ENCODE measurements at regions not wholly inside any gene's neighbourhood (a gene's known extent, or its start where the extent isn't known, plus 50 kb on each side); places are given as distances from the start of the nearest gene placed in this dataset.

GRCh38 chr2:3099860-3100234 is 277.8 kb downstream of the EIPR1 start:
- DNase-seq: no peak

DNA sequence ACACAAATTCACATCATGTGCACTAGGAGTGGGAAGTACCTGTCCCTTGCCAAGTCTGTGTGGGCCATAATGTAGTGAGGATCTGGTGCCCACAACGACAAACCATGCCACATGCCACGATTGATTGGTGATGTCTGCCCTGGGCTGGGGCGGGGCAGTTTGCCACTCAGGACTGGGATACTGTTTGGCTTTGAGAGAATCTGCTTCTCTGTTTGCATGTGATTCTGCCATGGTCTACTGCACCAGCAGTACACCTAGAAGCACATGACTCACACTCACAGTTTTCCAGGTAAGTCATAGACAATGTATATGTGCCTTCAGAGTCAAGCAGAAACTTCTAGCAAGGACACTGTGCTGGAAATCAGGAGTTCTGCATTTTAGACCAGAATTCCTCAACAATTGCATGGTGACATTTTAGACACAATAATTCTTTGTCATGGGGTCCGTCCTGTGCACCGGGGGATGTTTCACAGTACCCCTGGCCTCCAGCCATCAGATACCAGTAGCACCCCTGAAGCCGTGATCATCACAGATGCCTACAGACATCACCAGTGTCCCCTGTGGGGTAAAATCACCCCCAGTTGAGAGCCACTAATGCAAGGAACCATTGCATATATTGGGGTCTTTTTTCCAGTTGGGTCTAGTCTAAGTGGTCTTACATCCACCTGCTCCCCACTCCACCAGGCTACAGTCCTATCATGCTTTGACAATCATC is 278.3 kb downstream of the EIPR1 start:
- no peak for DNase-seq

DNA sequence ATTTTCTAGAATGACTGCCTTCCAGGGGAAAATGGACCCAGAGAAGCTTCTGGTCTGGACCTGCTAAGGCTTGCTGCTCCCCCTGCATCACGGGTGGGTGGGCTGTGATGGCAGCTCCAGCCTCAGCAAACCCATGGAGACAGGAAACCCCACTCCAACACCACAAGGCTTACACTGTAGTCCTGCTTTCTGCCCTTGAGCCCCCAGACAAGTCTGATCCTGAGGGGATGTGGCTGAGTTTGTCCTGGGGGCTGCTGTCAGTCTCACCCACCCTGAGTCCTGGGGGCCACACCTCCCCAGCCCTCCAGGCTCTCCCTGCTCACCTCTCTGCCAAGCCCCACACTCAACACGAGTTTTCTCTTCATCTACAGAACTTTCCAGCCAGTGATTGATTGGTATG is 279.4 kb downstream of the EIPR1 start:
- no peak for DNase-seq

- DNase-seq: no peak
These were observed 279.8 kb downstream of the EIPR1 start for GRCh38 chr2:3097804-3098203.

DNA sequence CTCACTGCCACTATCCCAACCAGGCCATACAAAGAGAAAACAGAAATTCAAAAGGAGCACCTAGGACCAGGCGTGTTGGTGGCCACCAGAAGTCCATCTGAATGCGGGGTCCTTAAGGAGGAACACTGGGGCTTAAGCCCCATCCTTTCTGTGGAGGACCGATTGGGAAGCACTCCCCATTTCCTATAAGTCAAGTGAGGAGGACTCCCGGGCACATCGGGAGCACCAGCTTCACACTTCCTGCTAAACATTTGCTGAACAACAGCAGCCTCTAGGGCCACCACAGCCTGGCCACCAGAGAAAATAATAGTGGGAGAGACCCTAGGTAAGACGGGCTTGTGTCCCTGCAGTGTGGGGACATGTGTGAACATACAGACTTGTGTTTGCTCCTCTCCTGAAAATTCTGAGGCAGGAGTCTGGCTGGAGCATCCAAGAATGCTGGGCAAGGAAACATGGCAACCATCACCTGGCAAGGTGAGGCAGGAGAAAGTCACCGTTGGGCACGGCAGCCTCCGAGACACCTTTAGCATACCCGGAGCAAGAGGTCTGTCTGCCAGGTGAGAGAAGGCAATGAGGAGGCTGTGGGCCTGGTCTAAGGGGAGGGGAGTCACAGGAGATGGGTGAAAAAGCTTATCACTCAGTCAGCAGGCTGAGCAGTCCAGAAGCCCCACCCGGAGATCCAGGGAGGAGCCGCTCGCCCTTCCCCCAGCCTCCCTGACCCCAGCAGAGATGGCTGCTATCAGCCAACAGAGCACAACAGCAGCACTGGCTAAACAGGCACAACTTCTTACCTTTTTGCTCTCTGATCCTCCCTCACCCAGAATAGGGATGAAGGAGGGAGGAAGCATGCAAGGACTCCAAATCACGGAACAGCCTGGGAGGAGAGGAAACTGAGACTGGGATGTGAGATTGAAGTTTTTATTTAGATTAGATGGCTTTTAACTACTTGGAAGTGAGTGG is 282.3 kb downstream of the EIPR1 start:
- no peak for DNase-seq

DNA sequence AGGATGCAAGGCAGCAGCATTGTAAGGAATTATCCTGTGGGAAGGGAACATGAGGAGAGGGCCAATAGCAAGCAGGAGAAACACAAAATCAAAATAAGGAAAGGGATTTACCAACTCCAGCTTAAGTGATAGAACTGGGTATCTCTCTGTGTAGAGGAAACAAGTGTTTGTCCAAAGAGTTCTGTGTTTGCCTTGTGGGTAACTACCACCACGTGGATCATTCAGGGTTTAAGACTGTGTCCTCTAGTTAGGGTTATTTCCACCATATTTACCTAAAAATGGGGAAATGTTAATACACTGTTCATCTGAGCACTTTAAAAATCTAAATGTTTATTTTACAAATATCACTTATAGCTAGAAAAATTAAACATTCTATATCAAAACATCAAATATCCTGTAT is 283.3 kb downstream of the EIPR1 start:
- no peak for DNase-seq

DNA sequence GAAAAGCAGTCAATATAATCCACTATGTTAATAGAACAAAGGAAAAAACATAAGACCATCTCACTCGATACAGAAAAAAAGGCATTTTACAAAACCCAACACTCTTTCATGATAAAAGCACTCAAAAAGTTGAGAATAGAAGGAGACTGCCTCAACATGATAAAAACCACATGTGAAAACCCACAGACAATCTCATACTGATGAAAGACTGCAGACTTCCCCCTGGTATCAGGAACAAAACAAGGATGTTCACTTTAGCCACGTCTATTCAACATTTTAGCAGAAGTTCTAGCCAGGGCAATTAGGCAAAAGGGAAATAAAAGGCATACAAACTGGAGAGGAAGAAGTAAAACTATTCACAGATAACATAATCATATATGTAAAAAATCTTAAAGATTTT is 285.9 kb downstream of the EIPR1 start:
- DNase-seq: no peak

DNA sequence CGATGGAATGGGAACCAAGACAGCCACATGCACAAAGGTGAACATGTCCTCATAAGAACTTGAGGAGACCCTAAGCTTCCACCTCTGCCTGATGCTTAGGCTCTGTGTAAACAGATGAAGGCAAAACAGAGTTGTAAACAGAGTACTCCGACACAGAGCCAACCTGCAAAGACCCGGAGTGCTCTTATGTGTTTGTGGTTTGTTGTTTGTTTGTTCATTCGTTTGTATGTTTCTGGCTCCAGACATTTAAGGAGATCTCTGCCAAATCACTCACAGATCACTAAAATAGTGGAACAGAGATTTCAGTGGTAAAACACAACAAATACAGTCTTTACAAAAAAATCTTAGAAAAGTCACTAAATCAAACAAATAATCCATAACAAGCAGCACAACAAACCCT is 294.9 kb downstream of the EIPR1 start:
- no peak for DNase-seq

- DNase-seq: no peak
These were observed 297.4 kb downstream of the EIPR1 start for GRCh38 chr2:3079959-3080948.

DNA sequence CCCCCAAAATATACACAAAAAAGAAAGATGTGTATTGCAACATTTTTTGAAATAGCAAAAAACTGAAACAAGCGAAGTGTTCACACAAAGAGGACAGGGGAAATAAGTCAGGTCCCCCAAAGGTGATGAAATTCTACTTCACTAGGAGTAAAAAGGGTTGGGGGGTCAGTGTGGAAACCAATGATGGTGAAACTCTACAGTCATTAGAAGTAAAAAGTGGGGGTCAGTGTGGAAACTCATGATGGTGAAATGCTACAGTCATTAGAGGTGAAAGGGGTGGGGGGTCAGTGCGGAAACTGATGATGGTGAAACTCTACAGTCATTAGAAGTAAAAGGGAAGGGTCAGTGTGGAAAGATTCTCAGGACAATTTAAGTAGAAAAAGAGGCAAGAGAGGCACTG is 298.2 kb downstream of the EIPR1 start:
- DNase-seq: no peak

- no peak for DNase-seq
These were observed 298.9 kb downstream of the EIPR1 start for GRCh38 chr2:3078684-3079083.

DNA sequence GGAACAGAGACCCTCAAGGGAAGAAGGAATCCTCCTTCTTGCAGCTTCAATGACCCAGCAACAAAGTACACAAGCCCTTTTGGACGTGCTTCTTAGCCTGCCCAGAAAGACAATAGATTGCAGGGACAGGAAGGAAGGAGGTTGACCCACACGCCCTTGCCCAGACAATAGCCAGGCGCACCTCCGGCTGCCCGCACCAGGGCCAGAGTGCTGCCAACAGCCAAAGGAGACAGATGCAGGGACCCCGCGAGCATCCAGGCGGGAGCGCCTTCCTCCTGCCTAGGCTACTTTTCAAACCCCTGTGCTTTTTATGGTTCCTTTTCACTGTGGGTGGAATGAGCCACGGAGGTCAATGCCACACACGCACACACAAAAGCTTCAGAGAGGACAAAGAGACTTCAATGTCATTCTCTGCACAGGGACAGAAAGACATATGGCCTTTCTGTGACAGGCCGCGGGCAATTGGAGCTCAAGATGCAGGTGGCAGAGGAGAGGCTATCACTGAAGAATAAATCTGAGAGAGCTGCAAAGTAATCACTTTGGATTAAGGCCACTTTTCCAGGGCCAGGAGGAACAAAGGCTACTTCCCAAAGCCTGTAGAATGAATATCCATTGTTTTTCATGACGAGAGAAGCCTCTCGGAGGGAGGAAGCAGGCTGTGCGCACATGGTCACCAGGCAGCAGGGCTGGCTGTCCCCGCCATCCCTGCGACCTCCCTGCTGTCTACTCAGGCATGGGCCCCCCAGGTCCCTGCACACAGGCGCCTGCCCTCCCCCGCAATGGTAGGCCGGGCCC is 300.6 kb downstream of the EIPR1 start:
- DNase-seq: no peak

GRCh38 chr2:3075991-3076340 is 301.7 kb downstream of the EIPR1 start:
- DNase-seq: no peak

DNA sequence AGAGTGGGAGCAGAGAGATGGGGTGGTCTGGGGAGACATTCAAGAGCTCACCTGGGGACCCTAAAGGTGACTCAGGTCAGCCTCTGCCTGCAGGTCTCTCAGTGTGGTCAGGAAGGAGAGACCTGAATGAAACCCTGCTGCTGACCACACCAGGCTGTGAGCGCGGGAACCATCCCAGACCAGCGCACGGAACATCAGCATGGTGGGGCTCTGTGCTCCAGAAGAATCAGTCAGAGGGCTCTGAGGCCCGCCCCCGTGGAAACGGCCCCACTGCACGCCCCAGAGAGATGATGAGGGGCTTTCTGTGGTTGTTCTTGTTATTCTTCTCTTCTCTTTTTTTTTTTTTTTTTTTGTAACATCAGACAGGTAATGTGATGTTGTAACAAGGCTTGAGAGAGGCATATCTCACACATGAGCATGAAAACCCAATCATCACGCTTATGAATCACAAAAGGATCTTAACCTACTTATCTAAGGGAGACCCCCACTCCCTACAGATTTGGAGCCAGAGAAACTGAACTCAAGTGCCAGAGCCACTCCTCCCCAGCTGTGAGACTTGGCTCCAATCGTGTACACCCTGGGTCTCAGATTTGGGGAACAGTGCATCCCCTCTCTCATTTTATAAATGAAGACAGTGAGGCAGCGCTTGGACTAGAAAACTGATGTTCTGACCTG is 302.2 kb downstream of the EIPR1 start:
- no peak for DNase-seq

GRCh38 chr2:3073704-3074103 is 303.9 kb downstream of the EIPR1 start:
- no peak for DNase-seq

- DNase-seq: no peak
These were observed 304.5 kb downstream of the EIPR1 start for GRCh38 chr2:3073041-3073595.

DNA sequence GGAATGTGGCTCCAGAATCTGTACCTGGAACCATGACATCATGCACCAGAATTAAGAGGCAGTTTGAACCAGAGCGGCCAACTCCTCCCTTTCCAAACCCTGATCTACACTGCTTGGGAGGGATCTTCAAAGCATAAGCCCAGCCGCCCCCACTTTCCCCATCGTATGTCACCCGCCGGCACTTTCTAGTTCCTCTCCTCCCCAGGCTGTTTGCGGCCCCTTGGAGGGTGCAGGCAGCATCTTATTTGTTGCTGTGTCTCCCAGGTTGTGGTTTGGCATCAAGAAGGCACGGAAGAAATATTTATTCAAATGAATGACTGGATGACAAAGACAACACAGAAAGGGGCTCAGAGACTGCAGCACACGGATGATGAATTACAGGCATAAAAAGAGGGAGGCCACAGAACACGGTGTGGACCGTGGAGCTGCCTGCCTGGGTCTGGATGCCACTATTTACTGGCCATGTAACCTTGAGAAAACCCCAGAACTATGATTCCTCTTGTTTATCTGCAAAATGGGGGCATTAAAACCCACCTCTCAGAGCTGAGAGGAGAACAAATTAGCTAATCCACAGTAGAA is 305.8 kb downstream of the EIPR1 start:
- DNase-seq: no peak

DNA sequence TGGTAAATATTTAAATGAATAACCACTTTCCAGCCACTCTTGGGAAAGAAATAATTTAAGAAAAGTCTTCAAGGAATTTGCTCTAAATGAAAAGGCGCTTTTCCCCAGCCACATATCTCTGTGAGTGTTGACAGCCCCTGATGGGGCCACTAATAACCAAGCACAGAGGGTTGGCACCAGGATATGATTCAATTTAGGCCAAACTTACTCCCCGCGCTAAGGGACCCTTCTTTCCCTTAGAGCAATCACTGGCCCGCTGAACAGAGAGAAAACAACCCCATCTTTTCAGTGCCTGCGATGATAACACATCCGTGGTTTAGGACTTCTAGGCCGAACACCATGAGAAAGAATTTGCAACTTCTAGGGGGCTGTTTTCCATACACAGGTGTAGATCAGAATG is 310.8 kb downstream of the EIPR1 start:
- no peak for DNase-seq

- no peak for DNase-seq
These were observed 311.7 kb downstream of the EIPR1 start for GRCh38 chr2:3065928-3066327.

DNA sequence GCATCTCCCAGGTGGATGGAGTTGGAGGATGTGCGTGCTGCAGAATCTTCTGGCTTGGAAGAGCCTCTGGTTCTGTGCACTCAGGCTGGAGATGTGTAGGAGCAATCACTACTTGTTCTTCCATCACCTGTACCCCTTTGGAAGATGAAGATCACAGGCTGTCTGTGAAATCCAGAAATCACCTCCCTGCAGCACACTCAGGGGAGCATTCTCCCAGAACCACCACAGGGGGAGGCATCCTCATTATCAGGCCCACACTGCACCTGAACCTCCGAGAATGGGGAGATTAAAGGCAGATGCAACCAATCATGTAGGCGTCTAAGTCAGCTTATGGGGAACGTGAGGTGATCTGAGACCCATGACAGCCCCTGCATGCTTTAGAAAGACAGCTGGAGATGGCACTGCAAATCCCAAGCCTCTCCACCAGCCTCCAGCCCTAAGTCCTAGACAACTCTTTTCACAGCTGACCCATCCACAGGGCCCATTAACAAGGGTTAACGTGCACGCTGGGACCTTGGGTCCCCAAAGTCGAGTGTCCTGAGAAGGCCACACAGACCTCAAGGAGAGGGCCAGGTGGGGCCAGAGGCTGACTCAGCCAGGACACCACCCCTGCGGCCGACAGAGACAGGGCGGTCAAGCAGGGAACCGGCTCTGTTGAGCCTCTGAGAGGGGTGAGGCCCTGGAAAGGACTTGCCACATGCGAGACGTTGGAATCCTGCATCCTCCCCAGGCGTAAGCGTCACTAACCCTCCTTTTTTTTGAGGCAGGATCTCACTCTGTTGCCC is 314.9 kb downstream of the EIPR1 start:
- DNase-seq: no peak
